ENCODE measurements at regions not wholly inside any gene's neighbourhood (a gene's known extent, or its start where the extent isn't known, plus 50 kb on each side); places are given as distances from the start of the nearest gene placed in this dataset.

DNA sequence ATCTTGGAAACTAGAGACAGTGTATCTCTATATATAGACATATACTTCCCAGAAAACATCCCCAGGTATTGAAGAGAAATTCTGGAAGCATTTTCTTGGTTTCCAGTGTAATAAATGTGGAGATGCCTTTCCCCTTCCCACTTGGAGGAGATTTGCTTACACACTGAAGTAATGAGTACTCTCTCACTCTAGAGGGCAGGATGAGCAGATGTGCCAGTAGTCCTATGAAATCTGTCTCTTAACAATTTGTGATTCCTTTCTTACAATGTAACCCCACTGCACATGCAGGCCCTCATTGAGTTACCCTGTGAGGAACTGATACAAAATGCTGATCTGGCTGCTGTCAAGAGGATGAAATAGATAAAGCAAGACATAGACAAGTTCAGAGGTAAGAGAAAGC is 567.2 kb downstream of the SLCO4C1 start:
- intact Hi-C loops (cut with micrococcal nuclease) = loop anchor here (1.0 kb wide), 1 partner anchor 248 kb away; no protein-coding TSS in a partner anchor
- Histone ChIP-seq H3F3A (ENCODE audit: low read length, unreplicated experiment) (no peaks in the 10 kb centered on the region), H3K27me3 (ENCODE audit: low read length) (no peaks in the 10 kb centered on the region), H4K20me1 (ENCODE audit: low read length) (no peaks in the 10 kb centered on the region), H3K4me1 (ENCODE audit: insufficient read depth, low read length) (no peaks in the 10 kb centered on the region), H3K9me3 (ENCODE audit: low read length) (no peaks in the 10 kb centered on the region), H3K4me2 (ENCODE audit: low read length) (no peak overlapping the region), H3K4me3 (ENCODE audit: low read length) (no peak overlapping the region), H3K36me3 (ENCODE audit: low read depth, low read length) (no peaks in the 10 kb centered on the region), H3K27ac (ENCODE audit: low read length) (no peak overlapping the region), H2AFZ (ENCODE audit: low read length) (no peak overlapping the region), H3K9ac (ENCODE audit: low read length) (no peak overlapping the region), H3K9me2 (replicated peaks; ENCODE audit: low read length) (no peaks in the 10 kb centered on the region), H3K79me2 (ENCODE audit: low read length) (no peaks in the 10 kb centered on the region)
- DNase-seq (no peak), ATAC-seq (peak; percentile 42; the same call in 1 of the 2 replicates)
- no peak for TF ChIP-seq EZH2phosphoT487 (IDR thresholded peaks at IDR 0.05; ENCODE audit: borderline replicate concordance, low read length)
- peak; percentile 32; the same call in 1 of the 2 replicates for TF ChIP-seq CTCF (conservative IDR thresholded peaks at IDR 0.05; ENCODE audit: low read depth, low read length)
- TF ChIP-seq EZH2 (IDR thresholded peaks at IDR 0.05; ENCODE audit: low read length, unreplicated experiment) = no peak
- no TSS peak for BruUV-seq (replicated peaks)
- ChIA-PET CTCF (no interaction called here), POLR2A (ENCODE audit: unreplicated experiment) (no interaction called here)

DNA sequence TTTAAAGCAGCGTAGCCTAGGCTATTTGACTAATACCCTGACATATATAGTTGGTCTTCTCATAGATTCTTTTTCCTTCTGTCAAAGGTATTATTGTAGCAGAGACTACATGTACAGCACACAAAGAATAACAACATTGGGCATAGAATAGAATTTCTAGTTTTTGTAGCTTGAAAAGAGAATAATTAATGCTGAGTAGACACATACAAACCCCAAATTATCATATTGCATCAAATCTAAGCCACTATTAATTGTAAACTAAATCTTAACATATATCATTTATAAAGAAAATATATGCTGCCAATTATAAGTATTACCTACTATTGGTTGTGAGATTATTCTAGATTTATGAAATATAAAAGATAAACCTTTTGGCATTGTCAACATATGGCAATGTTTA is 574.5 kb downstream of the SLCO4C1 start:
- ATAC-seq = no peak
- no TSS peak for BruUV-seq (replicated peaks)
- TF ChIP-seq EZH2phosphoT487 (IDR thresholded peaks at IDR 0.05; ENCODE audit: borderline replicate concordance, low read length) = no peak

DNA sequence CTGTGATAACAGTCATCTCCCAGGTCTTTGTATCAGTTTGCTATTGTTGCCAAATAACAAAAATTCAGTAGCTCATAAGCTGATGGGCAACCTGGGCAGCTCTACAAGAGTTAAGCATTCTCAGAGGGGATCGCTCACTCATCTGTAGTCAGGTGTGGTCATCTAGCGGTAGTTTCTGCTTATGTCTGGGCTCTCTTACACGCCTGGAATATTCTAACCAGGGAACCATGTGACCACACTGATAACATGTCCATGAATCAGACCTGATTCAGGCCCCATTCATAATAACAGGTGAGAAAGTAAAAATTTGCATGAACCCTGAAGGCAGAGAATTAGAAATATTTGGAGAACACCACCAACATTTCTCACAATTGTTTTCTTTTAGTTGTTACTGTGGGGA is 576.1 kb downstream of the SLCO4C1 start:
- no TSS peak for BruUV-seq (replicated peaks)
- TF ChIP-seq CTCF (conservative IDR thresholded peaks at IDR 0.05; ENCODE audit: low read depth, low read length) = no peak
- no peak for TF ChIP-seq EZH2phosphoT487 (IDR thresholded peaks at IDR 0.05; ENCODE audit: borderline replicate concordance, low read length)
- TF ChIP-seq EZH2 (IDR thresholded peaks at IDR 0.05; ENCODE audit: low read length, unreplicated experiment) = no peak
- H4K20me1 ChIP-seq (ENCODE audit: low read length) = no peaks in the 10 kb centered on the region
- no peak for DNase-seq
- no peaks in the 10 kb centered on the region for H3K36me3 ChIP-seq (ENCODE audit: low read depth, low read length)
- H3K4me2 ChIP-seq (ENCODE audit: low read length) = no peak overlapping the region
- no peaks in the 10 kb centered on the region for H3K27me3 ChIP-seq (ENCODE audit: low read length)
- POLR2A ChIA-PET (ENCODE audit: unreplicated experiment) = no interaction called here
- H2AFZ ChIP-seq (ENCODE audit: low read length) = no peak overlapping the region
- H3K79me2 ChIP-seq (ENCODE audit: low read length) = no peaks in the 10 kb centered on the region
- H3K4me1 ChIP-seq (ENCODE audit: insufficient read depth, low read length) = no peaks in the 10 kb centered on the region
- no peaks in the 10 kb centered on the region for H3K9me3 ChIP-seq (ENCODE audit: low read length)
- H3K27ac ChIP-seq (ENCODE audit: low read length) = no peak overlapping the region
- H3F3A ChIP-seq (ENCODE audit: low read length, unreplicated experiment) = no peaks in the 10 kb centered on the region
- intact Hi-C loops (cut with micrococcal nuclease) = no loop called here
- CTCF ChIA-PET = no interaction called here
- no peak for ATAC-seq
- H3K4me3 ChIP-seq (ENCODE audit: low read length) = no peak overlapping the region
- no peaks in the 10 kb centered on the region for H3K9me2 ChIP-seq (replicated peaks; ENCODE audit: low read length)
- H3K9ac ChIP-seq (ENCODE audit: low read length) = no peak overlapping the region

More for the DNA sequence above, 574.5 kb downstream of the SLCO4C1 start:
- no peak overlapping the region for H3K4me3 ChIP-seq (ENCODE audit: low read length)
- no peaks in the 10 kb centered on the region for H3K9me2 ChIP-seq (replicated peaks; ENCODE audit: low read length)
- no peaks in the 10 kb centered on the region for H3K9me3 ChIP-seq (ENCODE audit: low read length)
- no peak for DNase-seq
- H3F3A ChIP-seq (ENCODE audit: low read length, unreplicated experiment) = no peaks in the 10 kb centered on the region
- H3K27me3 ChIP-seq (ENCODE audit: low read length) = no peaks in the 10 kb centered on the region
- no peak overlapping the region for H2AFZ ChIP-seq (ENCODE audit: low read length)
- ChIA-PET CTCF (no interaction called here), POLR2A (ENCODE audit: unreplicated experiment) (no interaction called here)
- H3K27ac ChIP-seq (ENCODE audit: low read length) = no peak overlapping the region
- no peaks in the 10 kb centered on the region for H4K20me1 ChIP-seq (ENCODE audit: low read length)
- no peak overlapping the region for H3K9ac ChIP-seq (ENCODE audit: low read length)
- no peaks in the 10 kb centered on the region for H3K36me3 ChIP-seq (ENCODE audit: low read depth, low read length)
- H3K79me2 ChIP-seq (ENCODE audit: low read length) = no peaks in the 10 kb centered on the region
- no peaks in the 10 kb centered on the region for H3K4me1 ChIP-seq (ENCODE audit: insufficient read depth, low read length)
- intact Hi-C loops (cut with micrococcal nuclease) = no loop called here
- no peak overlapping the region for H3K4me2 ChIP-seq (ENCODE audit: low read length)

All from PC-3 (cell line).